GM12878 (cell line): ENCODE measurements at regions not wholly inside any gene's neighbourhood (a gene's known extent, or its start where the extent isn't known, plus 50 kb on each side); places are given as distances from the start of the nearest gene placed in this dataset.
A peak's percentile ranks its signal among the peaks of the same experiment; 100 is the strongest.

Source experiments
- CEBPZ ChIP-seq: fragments of 150-350 bp; IDR thresholded peaks from 2 replicates; pipeline ENCODE4 v1.6.1; 2016; ENCODE audit warnings: low read depth, low read length
- CHD4 ChIP-seq: fragments of 200-600 bp; sonication (generic); IDR thresholded peaks from 2 replicates; pipeline ENCODE4 v1.6.1; 2016; ENCODE audit warnings: mild to moderate bottlenecking
- EED ChIP-seq: sonication (generic); IDR thresholded peaks from 2 replicates; pipeline ENCODE4 v1.6.1; 2016; ENCODE audit warnings: antibody characterized with exemption, low read depth
- FOXM1 ChIP-seq: IDR thresholded peaks from 2 replicates; pipeline ENCODE4 v1.6.1; 2012; ENCODE audit warnings: low read depth, mild to moderate bottlenecking, inconsistent platforms, low read length, moderate library complexity
- LARP7 ChIP-seq: fragments of 450-650 bp; IDR thresholded peaks from 2 replicates; pipeline ENCODE4 v1.6.1; 2017; ENCODE audit warnings: mild to moderate bottlenecking
- NFYB ChIP-seq: IDR thresholded peaks from 2 replicates; pipeline ENCODE4 v1.6.1; 2011; ENCODE audit warnings: low read depth, mild to moderate bottlenecking, low read length, improper control_type of control experiment, moderate library complexity; ENCODE audit not compliant: insufficient read depth
- POU2F2 ChIP-seq: IDR thresholded peaks from 3 replicates; pipeline ENCODE4 v1.6.1; 2011; ENCODE audit warnings: low read depth, mild to moderate bottlenecking, low read length, borderline replicate concordance
- STAT3 ChIP-seq: IDR thresholded peaks from 2 replicates; pipeline ENCODE4 v1.6.1; 2011; ENCODE audit warnings: low read depth, low read length, improper control_type of control experiment
- TCF7 ChIP-seq: IDR thresholded peaks from 2 replicates; pipeline ENCODE4 v1.6.1; 2014; ENCODE audit warnings: antibody characterized with exemption, borderline replicate concordance
- USF2 ChIP-seq: IDR thresholded peaks from 2 replicates; pipeline ENCODE4 v1.6.1; 2011; ENCODE audit warnings: low read depth, low read length, improper control_type of control experiment, borderline replicate concordance
- ZBTB40 ChIP-seq: fragments of 450-650 bp; IDR thresholded peaks from 2 replicates; pipeline ENCODE4 v1.6.1; 2016; ENCODE audit warnings: mild to moderate bottlenecking, moderate library complexity, borderline replicate concordance
- ZNF207 ChIP-seq: fragments of 450-650 bp; IDR thresholded peaks from 2 replicates; pipeline ENCODE4 v1.6.1; 2014; ENCODE audit warnings: antibody characterized with exemption, mild to moderate bottlenecking, borderline replicate concordance
- ZNF384 ChIP-seq: IDR thresholded peaks from 2 replicates; pipeline ENCODE4 v1.6.1; 2012; ENCODE audit warnings: low read depth, mild to moderate bottlenecking, low read length, improper control_type of control experiment, borderline replicate concordance
- TF ChIP-seq, protein P1 (sequence below): IDR thresholded peaks from 2 replicates; pipeline ENCODE4 v1.6.1; 2012; ENCODE audit warnings: low read depth, low read length, improper control_type of control experiment
- TF ChIP-seq, protein P2 (sequence below): fragments of 450-650 bp; conservative IDR thresholded peaks from 2 replicates; pipeline ENCODE4 v1.6.1; 2017; ENCODE audit warnings: mild to moderate bottlenecking, moderate library complexity

DNA sequence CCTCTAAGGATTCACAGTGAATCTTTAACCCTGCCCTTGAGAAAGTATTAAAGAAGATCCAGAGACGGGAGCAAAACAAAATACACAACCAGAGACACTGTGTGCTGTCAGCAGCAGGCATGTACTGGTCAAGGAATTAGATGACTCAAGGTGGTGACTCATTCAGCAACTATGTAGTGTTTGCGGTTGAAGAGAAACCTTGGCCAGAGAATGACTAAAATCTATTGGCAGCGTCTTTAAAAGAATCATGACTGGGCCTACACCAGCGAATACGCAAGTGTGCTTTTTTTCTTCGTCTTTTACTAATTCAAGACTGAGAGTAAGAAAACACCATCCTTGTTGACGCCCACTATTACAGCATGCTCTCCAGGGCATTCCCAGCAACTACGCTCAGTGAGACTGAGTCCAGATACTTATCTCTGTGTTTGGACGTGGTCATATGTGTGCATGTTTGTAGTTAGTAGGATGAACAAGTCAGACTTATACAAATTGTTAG is 72.4 kb upstream of the BACH2 start (continued):
- TF ChIP-seq, protein P1, sequence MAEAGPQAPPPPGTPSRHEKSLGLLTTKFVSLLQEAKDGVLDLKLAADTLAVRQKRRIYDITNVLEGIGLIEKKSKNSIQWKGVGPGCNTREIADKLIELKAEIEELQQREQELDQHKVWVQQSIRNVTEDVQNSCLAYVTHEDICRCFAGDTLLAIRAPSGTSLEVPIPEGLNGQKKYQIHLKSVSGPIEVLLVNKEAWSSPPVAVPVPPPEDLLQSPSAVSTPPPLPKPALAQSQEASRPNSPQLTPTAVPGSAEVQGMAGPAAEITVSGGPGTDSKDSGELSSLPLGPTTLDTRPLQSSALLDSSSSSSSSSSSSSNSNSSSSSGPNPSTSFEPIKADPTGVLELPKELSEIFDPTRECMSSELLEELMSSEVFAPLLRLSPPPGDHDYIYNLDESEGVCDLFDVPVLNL, result no peak
- TF ChIP-seq ZNF384 (peak; percentile 68; the same call in 1 of the 2 replicates), CHD4 (no peak), EED (peak; percentile 90), POU2F2 (peak; percentile 86), CEBPZ (no peak), ZNF207 (no peak), NFYB (peak; percentile 78), USF2 (no peak), STAT3 (peak; percentile 89; the same call in 1 of the 2 replicates), TCF7 (peak; percentile 51; the same call in 1 of the 2 replicates), LARP7 (no peak), FOXM1 (peak; percentile 94), ZBTB40 (no peak)
- TF ChIP-seq, protein P2, sequence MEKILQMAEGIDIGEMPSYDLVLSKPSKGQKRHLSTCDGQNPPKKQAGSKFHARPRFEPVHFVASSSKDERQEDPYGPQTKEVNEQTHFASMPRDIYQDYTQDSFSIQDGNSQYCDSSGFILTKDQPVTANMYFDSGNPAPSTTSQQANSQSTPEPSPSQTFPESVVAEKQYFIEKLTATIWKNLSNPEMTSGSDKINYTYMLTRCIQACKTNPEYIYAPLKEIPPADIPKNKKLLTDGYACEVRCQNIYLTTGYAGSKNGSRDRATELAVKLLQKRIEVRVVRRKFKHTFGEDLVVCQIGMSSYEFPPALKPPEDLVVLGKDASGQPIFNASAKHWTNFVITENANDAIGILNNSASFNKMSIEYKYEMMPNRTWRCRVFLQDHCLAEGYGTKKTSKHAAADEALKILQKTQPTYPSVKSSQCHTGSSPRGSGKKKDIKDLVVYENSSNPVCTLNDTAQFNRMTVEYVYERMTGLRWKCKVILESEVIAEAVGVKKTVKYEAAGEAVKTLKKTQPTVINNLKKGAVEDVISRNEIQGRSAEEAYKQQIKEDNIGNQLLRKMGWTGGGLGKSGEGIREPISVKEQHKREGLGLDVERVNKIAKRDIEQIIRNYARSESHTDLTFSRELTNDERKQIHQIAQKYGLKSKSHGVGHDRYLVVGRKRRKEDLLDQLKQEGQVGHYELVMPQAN, result no peak
